Activated naive CD4-positive, alpha-beta T cell treated with anti-CD3 and anti-CD28 coated beads, Interleukin-2, amount 50 U/mL, for 24 hours (primary cell): ENCODE measurements at regions not wholly inside any gene's neighbourhood (a gene's known extent, or its start where the extent isn't known, plus 50 kb on each side); places are given as distances from the start of the nearest gene placed in this dataset.
"Not testable (repeated sequence)": the region's sequence is repeated elsewhere in the genome, so short reads cannot be mapped to it uniquely, and the experiment has no call there.

Experiments used
- H3K27ac Mint-ChIP-seq: one replicate; pipeline ENCODE4 v1.8.0; 2021; ENCODE audit warnings: mild to moderate bottlenecking, mixed read lengths
- H3K27me3 Mint-ChIP-seq: one replicate; pipeline ENCODE4 v1.8.0; 2021; ENCODE audit warnings: mixed read lengths
- H3K36me3 Mint-ChIP-seq: one replicate; pipeline ENCODE4 v1.8.0; 2021; ENCODE audit warnings: mixed read lengths
- H3K4me1 Mint-ChIP-seq: one replicate; pipeline ENCODE4 v1.8.0; 2021; ENCODE audit warnings: mixed read lengths
- H3K4me3 Mint-ChIP-seq: one replicate; pipeline ENCODE4 v1.8.0; 2021; ENCODE audit warnings: mild to moderate bottlenecking, mixed read lengths
- H3K9me3 Mint-ChIP-seq: one replicate; pipeline ENCODE4 v1.8.0; 2021; ENCODE audit warnings: mixed read lengths

DNA sequence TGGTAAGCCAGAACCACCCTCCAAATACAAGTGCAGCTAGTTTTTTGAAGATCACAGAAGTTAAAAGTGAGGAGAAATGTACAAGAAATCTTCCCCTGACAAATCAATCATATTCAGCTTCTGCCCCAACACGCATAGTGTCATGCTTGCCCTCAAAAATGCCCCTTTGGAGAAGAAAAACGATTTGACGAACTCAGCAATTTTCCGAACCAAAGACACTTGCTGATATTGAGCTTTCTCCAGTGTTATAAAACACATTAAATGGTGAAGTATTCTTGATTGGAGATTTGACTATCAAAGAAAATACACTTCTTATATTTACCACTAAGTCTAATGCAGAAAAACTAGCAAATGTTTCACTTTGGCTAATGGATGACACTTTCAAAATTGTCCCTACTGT is 195.5 kb downstream of the ETV1 start:
- H3K4me3 Mint-ChIP-seq, result no peak overlapping the region
- no peaks in the 10 kb centered on the region for H3K27me3 Mint-ChIP-seq
- H3K4me1 Mint-ChIP-seq, result no peaks in the 10 kb centered on the region
- peaks cover 6% of the 10 kb centered on the region for H3K9me3 Mint-ChIP-seq
- no peak overlapping the region for H3K27ac Mint-ChIP-seq
- H3K36me3 Mint-ChIP-seq, result no peaks in the 10 kb centered on the region

DNA sequence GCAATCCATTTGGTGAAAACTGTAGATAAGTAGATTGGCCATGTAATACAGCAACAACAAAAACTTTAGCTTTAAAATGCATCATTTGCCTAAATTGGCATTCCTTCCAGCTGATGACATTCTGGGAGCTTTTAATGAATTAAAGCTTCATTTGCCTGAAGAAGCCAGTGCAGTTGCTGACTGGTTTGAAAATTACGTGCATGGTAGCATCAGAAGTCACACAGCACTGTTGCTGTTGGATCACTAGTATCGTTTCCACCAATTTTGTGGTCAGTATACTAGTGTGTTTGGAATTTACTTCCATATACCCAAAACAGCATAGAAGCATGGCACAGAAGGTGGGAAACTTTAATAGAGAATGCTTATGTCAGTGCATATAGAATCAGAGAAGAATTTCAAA is 194.9 kb downstream of the ETV1 start:
- H3K36me3 Mint-ChIP-seq, result no peaks in the 10 kb centered on the region
- H3K27ac Mint-ChIP-seq, result no peak overlapping the region
- H3K4me3 Mint-ChIP-seq, result no peak overlapping the region
- no peaks in the 10 kb centered on the region for H3K4me1 Mint-ChIP-seq
- peaks cover 6% of the 10 kb centered on the region for H3K9me3 Mint-ChIP-seq
- no peaks in the 10 kb centered on the region for H3K27me3 Mint-ChIP-seq

DNA sequence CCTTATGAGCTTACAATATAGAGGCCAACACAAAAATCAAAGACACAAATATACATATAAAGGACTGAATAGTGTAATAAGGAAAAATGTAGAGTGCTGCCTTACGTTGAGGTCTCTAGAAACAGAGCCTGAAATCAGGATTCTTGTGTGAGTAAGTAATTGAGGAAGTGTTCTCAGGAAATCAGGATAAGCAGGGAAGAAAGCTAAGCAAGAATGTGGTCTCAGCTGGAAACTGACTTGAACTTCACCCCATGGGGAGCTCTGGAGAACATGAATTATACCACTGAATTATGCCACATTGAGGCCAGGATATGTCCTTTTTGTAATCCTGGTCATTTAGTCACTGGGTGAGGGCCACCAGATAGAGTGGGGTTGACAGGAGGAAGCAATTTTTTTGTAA is 191.9 kb downstream of the ETV1 start:
- Mint-ChIP-seq H3K36me3 (no peaks in the 10 kb centered on the region), H3K27me3 (no peaks in the 10 kb centered on the region), H3K27ac (no peak overlapping the region), H3K4me3 (no peak overlapping the region), H3K9me3 (peaks cover 6% of the 10 kb centered on the region), H3K4me1 (no peaks in the 10 kb centered on the region)

DNA sequence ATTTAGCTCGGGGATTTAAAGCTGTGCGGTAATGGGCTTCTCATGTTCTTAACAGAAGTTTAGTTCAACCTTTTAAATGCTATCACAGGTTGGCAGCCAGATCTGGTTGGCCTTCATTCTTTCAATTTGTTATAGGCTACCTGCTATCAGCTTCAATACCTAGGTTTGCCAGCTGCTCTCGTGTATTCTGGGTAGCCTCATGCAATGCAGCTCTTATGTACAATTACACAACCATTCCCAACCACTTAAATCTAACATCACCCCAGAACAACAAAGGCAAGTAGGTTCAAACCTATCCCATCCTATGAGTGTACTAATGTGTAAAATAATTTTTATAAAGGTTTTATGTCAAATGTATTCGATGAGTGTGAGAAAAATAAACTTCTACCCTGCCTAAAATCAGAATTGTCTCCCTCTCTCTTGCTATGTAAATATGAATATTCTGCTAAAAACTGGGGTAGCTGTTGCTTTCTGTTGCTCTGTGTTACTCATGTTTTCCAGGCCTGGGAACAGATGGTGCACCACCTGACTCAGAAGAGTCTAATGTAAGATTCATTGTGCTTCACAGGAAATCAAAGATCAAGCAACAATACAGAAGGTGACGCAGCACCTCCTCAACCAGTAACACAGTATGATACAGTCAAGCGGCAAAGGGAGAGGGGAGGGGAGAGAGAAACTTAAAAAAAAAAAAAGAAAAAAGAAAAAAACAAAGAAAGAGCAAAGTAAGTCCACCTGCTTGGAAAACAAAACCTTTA is 188.6 kb downstream of the ETV1 start:
- H3K27me3 Mint-ChIP-seq, result no peaks in the 10 kb centered on the region
- no peaks in the 10 kb centered on the region for H3K36me3 Mint-ChIP-seq
- no peak overlapping the region for H3K4me3 Mint-ChIP-seq
- peaks cover 6% of the 10 kb centered on the region for H3K9me3 Mint-ChIP-seq
- H3K27ac Mint-ChIP-seq, result no peak overlapping the region
- no peaks in the 10 kb centered on the region for H3K4me1 Mint-ChIP-seq

DNA sequence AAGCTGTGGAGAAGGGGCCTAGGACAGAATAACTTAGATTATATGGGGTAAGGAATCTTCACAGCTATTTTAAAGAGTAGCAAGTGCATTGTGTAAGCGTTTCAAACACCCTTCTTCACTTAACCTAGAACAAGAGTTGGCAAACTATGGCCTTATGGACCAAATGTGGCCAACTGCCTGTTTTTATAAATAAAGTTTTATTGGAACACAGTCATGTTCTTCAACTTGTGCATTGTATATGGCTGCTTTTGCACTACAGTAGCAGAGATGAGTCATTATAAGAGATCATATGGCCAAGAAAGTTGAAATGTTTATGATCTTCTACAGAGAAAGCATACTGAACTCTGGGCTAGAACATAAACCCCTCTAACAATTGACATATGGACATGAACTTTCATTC is 187.8 kb downstream of the ETV1 start:
- no peak overlapping the region for H3K27ac Mint-ChIP-seq
- H3K4me3 Mint-ChIP-seq, result no peak overlapping the region
- no peaks in the 10 kb centered on the region for H3K4me1 Mint-ChIP-seq
- peaks cover 6% of the 10 kb centered on the region for H3K9me3 Mint-ChIP-seq
- no peaks in the 10 kb centered on the region for H3K27me3 Mint-ChIP-seq
- no peaks in the 10 kb centered on the region for H3K36me3 Mint-ChIP-seq

DNA sequence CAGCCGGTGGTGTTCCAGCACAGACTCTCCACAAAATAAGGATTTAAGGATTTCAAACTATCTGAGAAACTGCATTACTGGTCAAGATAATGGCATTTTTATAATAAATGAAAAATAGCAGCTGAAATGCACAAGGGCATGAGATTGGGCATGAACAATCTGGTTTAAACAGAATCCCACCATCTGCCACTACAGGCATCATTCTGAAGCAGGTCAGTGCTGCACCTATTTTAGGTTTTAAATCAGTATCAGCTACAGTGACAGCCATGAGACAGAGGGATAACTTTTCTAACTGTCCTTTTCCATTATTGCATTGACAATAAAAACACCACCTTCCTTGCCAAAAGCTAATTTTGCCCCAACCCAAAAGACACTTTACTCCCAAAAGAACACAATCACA is 186.8 kb downstream of the ETV1 start:
- peaks cover 2% of the 10 kb centered on the region for H3K9me3 Mint-ChIP-seq
- no peaks in the 10 kb centered on the region for H3K27me3 Mint-ChIP-seq
- no peak overlapping the region for H3K27ac Mint-ChIP-seq
- no peaks in the 10 kb centered on the region for H3K36me3 Mint-ChIP-seq
- H3K4me1 Mint-ChIP-seq, result no peaks in the 10 kb centered on the region
- H3K4me3 Mint-ChIP-seq, result no peak overlapping the region

DNA sequence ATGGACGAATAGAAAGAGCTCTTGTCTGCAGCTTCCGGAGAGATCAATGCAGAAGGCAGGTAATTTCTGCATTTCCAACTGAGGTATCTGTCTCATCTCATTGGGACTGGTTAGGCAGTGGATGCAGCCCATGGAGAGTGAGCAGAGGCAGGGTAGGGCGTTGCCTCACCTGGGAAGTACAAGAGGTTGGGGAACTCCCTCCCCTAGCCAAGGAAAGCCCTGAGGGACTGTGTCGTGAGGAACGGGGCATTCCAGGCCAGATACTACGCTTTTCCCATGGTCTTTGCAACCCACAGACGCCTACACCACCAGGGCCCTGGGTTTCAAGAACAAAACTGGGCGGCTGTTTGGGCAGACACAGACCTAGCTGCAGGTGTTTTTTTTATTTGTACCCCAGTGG is 186.3 kb downstream of the ETV1 start:
- Mint-ChIP-seq H3K4me3 (no peak overlapping the region), H3K9me3 (no peaks in the 10 kb centered on the region)

DNA sequence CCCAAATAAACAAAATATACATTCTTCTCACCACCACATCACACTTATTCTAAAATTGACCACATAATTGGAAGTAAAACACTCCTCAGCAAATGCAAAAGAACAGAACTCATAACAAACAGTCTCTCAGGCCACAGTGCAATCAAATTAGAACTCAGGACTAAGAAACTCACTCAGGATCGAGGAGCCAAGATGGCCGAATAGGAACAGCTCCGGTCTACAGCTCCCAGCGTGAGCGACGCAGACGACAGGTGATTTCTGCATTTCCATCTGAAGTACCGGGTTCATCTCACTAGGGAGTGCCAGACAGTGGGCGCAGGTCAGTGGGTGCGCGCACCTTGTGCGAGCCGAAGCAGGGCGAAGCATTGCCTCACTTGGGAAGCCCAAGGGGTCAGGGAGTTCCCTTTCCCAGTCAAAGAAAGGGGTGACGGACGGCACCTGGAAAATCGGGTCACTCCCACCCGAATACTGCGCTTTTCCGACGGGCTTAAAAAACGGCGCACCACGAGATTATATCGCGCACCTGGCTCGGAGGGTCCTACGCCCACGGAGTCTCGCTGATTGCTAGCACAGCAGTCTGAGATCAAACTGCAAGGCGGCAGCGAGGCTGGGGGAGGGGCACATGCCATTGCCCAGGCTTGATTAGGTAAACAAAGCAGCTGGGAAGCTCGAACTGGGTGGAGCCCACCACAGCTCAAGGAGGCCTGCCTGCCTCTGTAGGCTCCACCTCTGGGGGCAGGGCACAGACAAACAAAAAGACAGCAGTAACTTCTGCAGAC is 183.2 kb downstream of the ETV1 start:
- H3K4me3 Mint-ChIP-seq, H3K36me3 Mint-ChIP-seq, H3K27ac Mint-ChIP-seq, H3K27me3 Mint-ChIP-seq, H3K4me1 Mint-ChIP-seq, H3K9me3 Mint-ChIP-seq: not testable (repeated sequence)

More for the DNA sequence above, 186.3 kb downstream of the ETV1 start:
- no peaks in the 10 kb centered on the region for H3K4me1 Mint-ChIP-seq
- no peaks in the 10 kb centered on the region for H3K27me3 Mint-ChIP-seq
- H3K36me3 Mint-ChIP-seq, result no peaks in the 10 kb centered on the region
- H3K27ac Mint-ChIP-seq, result no peak overlapping the region

DNA sequence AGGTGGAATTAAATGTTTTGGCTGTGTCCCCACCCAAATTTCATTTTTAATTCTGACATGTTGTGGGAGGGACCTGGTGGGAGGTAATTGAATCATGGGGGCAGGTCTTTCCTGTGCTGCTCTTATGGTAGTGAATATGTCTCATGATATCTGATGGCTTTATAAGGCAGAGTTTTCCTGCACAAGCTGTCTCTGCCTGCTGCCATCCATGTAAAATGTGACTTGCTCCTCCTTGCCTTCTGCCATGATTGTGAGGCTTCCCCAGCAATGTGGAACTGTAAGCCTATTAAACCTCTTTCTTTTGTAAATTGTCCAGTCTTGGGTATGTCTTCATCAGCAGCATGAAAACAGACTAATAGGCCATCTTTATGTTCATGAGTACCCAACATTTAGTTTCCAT is 172.2 kb downstream of the ETV1 start:
- H3K4me3 Mint-ChIP-seq, H3K4me1 Mint-ChIP-seq, H3K27me3 Mint-ChIP-seq, H3K9me3 Mint-ChIP-seq, H3K36me3 Mint-ChIP-seq, H3K27ac Mint-ChIP-seq: not testable (repeated sequence)

DNA sequence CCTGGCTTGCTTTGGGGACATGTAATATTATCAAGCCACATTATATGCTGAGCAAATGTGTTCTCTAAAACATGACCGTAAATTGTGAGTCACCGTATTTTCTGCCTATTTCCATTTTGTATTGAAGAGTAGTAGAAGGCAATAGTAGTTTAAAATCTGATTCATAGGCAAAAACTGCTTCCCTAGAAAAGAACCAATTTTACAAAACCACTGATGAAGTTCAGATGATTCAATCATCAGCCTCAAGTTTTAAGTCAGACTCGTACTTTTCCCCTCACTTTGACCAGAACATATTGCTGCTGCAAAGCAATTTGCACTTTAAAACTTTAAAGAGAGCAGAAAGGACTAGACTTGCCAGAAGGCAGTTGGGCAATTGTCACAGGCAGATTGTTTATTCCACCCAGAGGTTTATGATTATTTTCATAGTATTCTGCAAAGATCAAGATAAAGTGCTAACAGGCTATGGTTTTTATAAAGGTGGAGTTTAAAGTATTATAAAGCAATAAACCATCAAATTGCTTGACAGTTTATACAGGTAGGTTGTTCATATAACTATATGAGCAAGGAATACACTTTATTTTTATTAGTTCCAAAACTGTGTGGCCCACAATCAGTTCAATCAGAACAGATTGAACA is 168.2 kb downstream of the ETV1 start:
- no peaks in the 10 kb centered on the region for H3K36me3 Mint-ChIP-seq
- H3K9me3 Mint-ChIP-seq, result peaks cover 10% of the 10 kb centered on the region
- H3K4me1 Mint-ChIP-seq, result no peaks in the 10 kb centered on the region
- H3K27me3 Mint-ChIP-seq, result no peaks in the 10 kb centered on the region
- H3K4me3 Mint-ChIP-seq, result no peak overlapping the region
- no peak overlapping the region for H3K27ac Mint-ChIP-seq

DNA sequence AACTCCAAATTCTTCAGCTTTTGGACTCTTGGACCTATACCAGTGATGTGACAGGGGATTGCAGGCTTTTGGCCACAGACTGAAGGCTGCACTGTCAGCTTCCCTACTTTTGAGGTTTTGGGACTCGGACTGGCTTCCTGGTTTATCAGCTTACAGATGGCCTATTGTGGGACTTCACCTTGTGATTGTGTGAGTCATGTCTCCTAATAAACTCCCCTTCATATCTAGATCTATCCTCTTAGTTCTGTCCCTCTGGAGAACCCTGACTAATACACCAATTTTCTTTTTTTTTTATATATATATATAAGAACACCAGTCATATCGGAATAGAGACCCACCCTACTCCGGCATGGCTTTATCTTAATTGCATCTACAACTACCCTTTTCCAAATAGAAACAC is 166.8 kb downstream of the ETV1 start:
- H3K36me3 Mint-ChIP-seq, result no peaks in the 10 kb centered on the region
- H3K27ac Mint-ChIP-seq, result no peak overlapping the region
- H3K9me3 Mint-ChIP-seq, result peaks cover 5% of the 10 kb centered on the region
- no peak overlapping the region for H3K4me3 Mint-ChIP-seq
- no peaks in the 10 kb centered on the region for H3K4me1 Mint-ChIP-seq
- no peaks in the 10 kb centered on the region for H3K27me3 Mint-ChIP-seq

DNA sequence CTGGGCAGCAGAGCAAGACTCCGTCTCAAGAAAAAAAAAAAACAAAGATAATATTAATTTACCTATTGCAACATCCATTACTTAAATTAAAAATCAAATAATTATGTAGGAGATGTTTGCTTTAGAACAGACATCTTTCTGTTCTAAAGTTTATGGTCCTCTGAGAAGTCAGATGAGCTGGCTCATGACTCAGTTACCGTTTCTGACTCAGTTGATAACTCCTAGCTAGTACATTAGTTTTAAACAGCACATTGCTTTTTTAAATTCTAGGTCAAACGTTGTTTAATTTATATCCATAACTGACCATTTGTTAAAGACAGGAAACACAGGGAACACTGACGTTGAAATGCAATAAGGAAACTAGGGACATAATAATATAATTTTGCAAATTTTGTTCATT is 162.7 kb downstream of the ETV1 start:
- H3K36me3 Mint-ChIP-seq, result no peaks in the 10 kb centered on the region
- no peaks in the 10 kb centered on the region for H3K27me3 Mint-ChIP-seq
- no peaks in the 10 kb centered on the region for H3K4me1 Mint-ChIP-seq
- H3K9me3 Mint-ChIP-seq, result peaks cover 5% of the 10 kb centered on the region
- H3K27ac Mint-ChIP-seq, result no peak overlapping the region
- H3K4me3 Mint-ChIP-seq, result no peak overlapping the region

DNA sequence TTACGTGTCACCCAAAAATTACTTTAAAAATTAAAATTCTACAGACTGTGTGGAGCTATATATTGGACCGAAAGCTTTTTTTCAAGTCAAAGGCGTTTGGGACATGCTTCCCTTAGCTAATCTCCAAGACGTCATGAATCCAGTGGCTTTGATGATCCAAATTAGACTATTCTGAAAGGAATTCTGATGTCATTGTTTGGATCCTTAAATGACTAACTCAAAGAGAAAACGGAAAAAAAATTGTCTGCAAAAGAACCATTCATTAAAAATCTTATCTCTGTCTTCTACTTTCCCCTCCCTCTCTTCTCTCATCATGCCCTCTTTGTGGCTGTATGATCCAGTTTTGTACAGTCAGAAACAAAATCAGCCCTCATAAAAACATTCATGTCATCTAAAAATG is 161.8 kb downstream of the ETV1 start:
- H3K9me3 Mint-ChIP-seq, result peaks cover 5% of the 10 kb centered on the region
- H3K4me3 Mint-ChIP-seq, result no peak overlapping the region
- H3K27ac Mint-ChIP-seq, result no peak overlapping the region
- no peaks in the 10 kb centered on the region for H3K36me3 Mint-ChIP-seq
- no peaks in the 10 kb centered on the region for H3K4me1 Mint-ChIP-seq
- H3K27me3 Mint-ChIP-seq, result no peaks in the 10 kb centered on the region

DNA sequence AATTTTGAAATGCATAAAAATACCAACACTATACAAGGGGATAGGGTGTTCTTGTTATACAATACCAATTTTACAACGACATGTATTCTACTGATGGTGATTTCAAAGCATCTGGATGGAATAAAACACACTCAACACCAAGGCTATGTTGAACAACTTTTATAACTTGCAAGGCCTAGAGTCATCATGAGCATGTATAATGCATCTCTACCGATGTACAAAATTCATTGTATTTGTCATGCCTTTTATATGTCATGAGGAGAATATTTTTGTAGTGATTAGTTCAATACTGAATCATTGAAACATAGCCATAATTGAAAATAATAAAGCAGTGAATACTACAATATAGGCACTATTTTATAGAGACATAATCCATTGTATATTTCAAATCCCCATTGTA is 160.2 kb downstream of the ETV1 start:
- no peak overlapping the region for H3K4me3 Mint-ChIP-seq
- H3K36me3 Mint-ChIP-seq, result no peaks in the 10 kb centered on the region
- no peak overlapping the region for H3K27ac Mint-ChIP-seq
- H3K27me3 Mint-ChIP-seq, result no peaks in the 10 kb centered on the region
- no peaks in the 10 kb centered on the region for H3K9me3 Mint-ChIP-seq
- H3K4me1 Mint-ChIP-seq, result no peaks in the 10 kb centered on the region

DNA sequence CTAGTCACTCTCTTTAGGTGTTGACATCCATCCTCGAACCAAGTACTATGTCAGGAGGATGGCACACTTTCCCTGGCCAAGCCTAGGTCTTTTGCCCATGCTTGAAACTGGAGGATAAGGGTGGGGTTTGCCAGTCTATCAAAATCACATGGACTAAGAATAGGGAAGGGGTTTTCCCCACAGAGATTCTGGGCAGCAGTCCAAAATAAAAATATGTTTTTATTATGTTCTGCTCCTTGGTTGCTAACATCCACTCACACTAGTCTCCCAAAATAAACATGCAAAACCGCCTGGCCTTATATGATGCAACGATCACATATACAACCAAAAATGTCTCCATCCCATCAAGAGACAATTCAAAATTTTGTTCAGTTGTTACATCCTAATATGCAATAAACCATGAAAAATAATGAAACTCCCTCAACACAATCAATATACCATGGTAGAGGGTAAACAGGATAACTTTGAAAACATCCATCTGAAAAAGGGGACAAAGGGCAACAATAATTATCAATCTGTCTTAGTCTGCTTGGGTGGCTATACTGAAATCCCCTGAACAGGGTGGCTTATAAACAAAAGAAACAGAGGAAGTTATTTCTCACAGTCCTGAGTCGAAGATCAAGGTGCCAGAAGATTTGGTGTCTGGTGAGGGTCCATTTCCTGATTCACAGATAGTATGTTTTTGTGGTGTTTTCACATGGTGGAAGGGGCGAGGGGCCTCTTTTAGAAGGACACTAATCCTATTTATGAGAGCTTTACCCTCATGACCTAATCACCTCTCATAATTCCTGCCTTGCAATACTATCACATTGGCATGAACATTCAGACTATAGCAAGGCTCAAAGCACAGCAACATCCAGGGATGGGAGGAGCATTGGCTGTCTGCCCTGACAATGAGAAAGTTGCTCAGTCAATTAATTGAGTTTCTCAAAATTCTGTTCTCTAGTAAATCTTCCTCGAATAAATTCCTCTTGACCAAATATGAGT is 159.3 kb downstream of the ETV1 start:
- no peaks in the 10 kb centered on the region for H3K36me3 Mint-ChIP-seq
- no peak overlapping the region for H3K27ac Mint-ChIP-seq
- H3K9me3 Mint-ChIP-seq, result no peaks in the 10 kb centered on the region
- no peaks in the 10 kb centered on the region for H3K4me1 Mint-ChIP-seq
- H3K27me3 Mint-ChIP-seq, result no peaks in the 10 kb centered on the region
- H3K4me3 Mint-ChIP-seq, result no peak overlapping the region
